ENCODE measurements at regions not wholly inside any gene's neighbourhood (a gene's known extent, or its start where the extent isn't known, plus 50 kb on each side); places are given as distances from the start of the nearest gene placed in this dataset.
"Not testable (repeated sequence)": the region's sequence is repeated elsewhere in the genome, so short reads cannot be mapped to it uniquely, and the experiment has no call there.

DNA sequence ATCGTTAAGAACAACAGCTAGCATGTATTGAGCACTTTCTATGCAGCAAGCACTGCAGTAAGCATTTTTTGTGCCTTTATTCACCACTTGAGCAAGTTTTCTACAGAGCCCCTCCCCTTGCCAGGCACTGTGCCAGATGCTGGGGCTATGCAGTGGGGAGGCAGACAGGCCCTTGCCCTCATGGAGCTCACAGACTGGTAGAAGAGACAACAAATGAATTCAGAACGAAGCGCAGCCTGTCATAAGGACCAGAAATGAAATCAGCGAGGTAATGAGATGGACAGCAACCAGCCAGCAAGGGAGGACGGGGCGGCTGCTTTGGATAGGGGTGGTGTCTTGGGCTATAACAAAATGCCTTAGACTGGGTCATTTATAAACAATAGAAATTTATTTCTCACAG, 68.8 kb downstream of the C9orf50 start:
- Histone ChIP-seq H3K9ac (ENCODE audit: low read depth in 2 of 2, low read length in 2 of 2) (no peak overlapping the region), H3K4me3 (no peak overlapping the region), H3K27ac (no peak overlapping the region), H3K27me3 (peaks cover 10% of the 10 kb centered on the region), H3K36me3 (no peaks in the 10 kb centered on the region), H3K4me1 (peaks cover 5% of the 10 kb centered on the region), H3K9me3 (no peaks in the 10 kb centered on the region)
- TF ChIP-seq, protein P1, sequence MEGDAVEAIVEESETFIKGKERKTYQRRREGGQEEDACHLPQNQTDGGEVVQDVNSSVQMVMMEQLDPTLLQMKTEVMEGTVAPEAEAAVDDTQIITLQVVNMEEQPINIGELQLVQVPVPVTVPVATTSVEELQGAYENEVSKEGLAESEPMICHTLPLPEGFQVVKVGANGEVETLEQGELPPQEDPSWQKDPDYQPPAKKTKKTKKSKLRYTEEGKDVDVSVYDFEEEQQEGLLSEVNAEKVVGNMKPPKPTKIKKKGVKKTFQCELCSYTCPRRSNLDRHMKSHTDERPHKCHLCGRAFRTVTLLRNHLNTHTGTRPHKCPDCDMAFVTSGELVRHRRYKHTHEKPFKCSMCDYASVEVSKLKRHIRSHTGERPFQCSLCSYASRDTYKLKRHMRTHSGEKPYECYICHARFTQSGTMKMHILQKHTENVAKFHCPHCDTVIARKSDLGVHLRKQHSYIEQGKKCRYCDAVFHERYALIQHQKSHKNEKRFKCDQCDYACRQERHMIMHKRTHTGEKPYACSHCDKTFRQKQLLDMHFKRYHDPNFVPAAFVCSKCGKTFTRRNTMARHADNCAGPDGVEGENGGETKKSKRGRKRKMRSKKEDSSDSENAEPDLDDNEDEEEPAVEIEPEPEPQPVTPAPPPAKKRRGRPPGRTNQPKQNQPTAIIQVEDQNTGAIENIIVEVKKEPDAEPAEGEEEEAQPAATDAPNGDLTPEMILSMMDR (IDR thresholded peaks at IDR 0.05), result no peak
- DNase-seq, result no peak
- intact Hi-C loops (cut with DNase I), result no loop called here

DNA sequence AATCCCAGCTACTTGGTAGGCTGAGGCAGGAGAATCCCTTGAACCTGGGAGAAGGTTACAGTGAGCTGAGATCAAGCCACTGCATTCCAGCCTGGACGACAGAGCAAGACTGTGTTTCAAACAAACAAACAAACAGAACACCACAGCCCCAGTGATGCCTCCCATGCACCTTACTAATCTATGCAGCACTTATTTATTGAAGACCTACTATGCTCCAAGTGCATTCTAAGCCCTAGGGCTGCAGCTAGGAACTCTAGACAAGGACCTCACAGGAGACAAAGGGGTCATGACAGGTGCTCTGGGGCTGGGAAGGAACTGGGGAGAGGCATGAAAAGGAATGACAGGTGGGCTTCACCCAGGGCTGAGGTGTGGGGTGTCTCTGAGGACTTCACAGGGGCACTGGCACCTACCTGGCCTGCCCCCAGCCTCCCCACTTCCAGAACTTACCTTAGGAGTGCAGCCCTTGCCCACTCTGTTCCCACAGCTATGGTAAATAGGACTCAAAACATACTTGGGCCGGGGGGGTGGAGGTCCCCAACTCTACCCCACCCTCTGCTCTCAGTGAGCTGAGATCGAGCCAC, 69.4 kb downstream of the C9orf50 start:
- no peak overlapping the region for H3K4me3 ChIP-seq
- no peak overlapping the region for H3K9ac ChIP-seq (ENCODE audit: low read depth in 2 of 2, low read length in 2 of 2)
- H3K9me3 ChIP-seq, result no peaks in the 10 kb centered on the region
- intact Hi-C loops (cut with DNase I), result no loop called here
- TF ChIP-seq, protein P1 (IDR thresholded peaks at IDR 0.05), result no peak
- H3K36me3 ChIP-seq, result no peaks in the 10 kb centered on the region
- no peak for DNase-seq
- no peak overlapping the region for H3K27ac ChIP-seq
- H3K4me1 ChIP-seq, result peaks cover 5% of the 10 kb centered on the region
- H3K27me3 ChIP-seq, result peaks cover 10% of the 10 kb centered on the region

DNA sequence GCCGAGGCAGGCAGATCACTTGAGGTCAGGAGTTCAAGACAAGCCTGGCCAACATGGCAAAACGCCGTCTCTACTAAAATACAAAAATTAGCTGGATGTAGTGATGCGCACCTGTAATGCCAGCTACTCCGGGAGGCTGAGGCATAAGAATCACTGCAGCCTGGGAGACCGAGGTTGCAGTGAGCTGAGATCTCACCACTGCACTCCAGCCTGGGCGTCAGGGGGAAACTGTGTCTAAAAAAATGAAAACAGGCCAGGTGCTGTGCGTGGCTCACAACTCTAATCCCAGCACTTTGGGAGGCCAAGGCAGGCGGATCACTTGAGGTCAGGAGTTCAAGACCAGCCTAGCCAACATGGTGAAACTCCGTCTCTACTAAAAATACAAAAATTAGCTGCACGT, 69.9 kb downstream of the C9orf50 start:
- H3K9me3 ChIP-seq; H3K4me3 ChIP-seq; H3K9ac ChIP-seq (ENCODE audit: low read depth in 2 of 2, low read length in 2 of 2); DNase-seq; intact Hi-C loops (cut with DNase I); H3K36me3 ChIP-seq; H3K27ac ChIP-seq; H3K4me1 ChIP-seq; H3K27me3 ChIP-seq: not testable (repeated sequence)

DNA sequence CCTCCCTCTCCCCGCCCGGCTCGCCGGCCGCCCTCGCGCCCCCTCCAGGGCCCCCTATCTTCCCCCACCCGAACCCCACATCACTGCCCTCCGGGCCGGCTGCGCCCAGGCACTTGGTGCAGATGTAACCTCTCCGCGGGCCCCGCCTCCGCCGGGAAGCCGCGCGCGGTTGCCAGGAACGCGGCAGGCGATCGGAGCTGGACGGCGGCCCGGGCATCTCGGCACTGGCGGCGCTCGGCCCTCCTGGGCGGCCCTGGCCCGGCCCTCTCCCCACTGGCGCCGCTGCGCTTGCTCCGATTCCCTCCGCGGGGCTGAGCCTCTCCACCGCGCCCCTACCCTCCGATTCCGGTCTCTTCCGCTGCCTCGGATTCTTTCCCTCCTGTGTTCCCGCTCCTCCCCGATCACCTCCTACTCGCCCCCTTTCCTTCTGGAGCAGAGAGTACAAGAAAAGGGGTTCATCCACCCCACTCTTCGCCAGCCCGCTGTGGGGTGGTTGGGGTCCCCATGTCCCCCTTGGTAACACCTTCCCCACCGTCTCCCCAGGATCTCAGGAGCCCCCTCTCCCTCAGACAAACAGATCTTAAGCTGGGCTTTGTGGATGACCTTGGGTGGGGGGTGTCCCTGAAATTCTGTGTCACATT, 70.6 kb downstream of the C9orf50 start:
- peak; percentile 65 for DNase-seq
- intact Hi-C loops (cut with DNase I), result no loop called here
- peak overlapping the region; percentile 26 for H3K4me3 ChIP-seq

DNA sequence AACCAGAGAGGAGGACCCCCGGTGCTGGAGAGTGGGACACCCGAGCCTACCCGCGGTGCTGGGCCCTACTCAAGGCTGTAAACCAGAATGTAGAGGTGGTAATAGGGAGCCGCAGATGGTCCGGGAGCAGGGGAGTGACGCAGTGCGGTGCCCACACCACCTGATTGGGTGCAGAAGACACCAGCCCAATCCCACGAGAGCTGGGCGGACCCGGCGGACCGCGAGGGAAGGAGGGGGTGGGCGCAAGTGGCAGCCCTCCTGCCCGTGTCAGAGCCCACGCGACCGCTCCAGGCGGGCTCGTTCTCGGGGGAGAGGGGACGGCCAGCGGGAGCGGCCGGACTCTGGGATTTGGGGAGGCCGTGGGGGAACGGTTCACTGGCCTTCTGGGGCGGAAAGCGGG, 71.2 kb downstream of the C9orf50 start:
- peaks cover 5% of the 10 kb centered on the region for H3K4me1 ChIP-seq
- peak overlapping the region; percentile 29 for H3K27ac ChIP-seq
- H3K4me3 ChIP-seq, result peak overlapping the region; percentile 26
- intact Hi-C loops (cut with DNase I), result no loop called here
- no peak for DNase-seq
- no peaks in the 10 kb centered on the region for H3K36me3 ChIP-seq
- H3K27me3 ChIP-seq, result peaks cover 10% of the 10 kb centered on the region
- H3K9ac ChIP-seq (ENCODE audit: low read depth in 2 of 2, low read length in 2 of 2), result peak overlapping the region in 1 of 2 donors; percentile 63
- H3K9me3 ChIP-seq, result no peaks in the 10 kb centered on the region
- TF ChIP-seq, protein P1 (IDR thresholded peaks at IDR 0.05), result no peak

More for the DNA sequence above, 70.6 kb downstream of the C9orf50 start:
- Histone ChIP-seq H3K4me1 (peaks cover 5% of the 10 kb centered on the region), H3K9ac (ENCODE audit: low read depth in 2 of 2, low read length in 2 of 2) (peak overlapping the region in 1 of 2 donors; percentile 63), H3K36me3 (no peaks in the 10 kb centered on the region), H3K27me3 (peaks cover 10% of the 10 kb centered on the region), H3K9me3 (no peaks in the 10 kb centered on the region), H3K27ac (peak overlapping the region; percentile 29)
- TF ChIP-seq, protein P1 (IDR thresholded peaks at IDR 0.05), result no peak

DNA sequence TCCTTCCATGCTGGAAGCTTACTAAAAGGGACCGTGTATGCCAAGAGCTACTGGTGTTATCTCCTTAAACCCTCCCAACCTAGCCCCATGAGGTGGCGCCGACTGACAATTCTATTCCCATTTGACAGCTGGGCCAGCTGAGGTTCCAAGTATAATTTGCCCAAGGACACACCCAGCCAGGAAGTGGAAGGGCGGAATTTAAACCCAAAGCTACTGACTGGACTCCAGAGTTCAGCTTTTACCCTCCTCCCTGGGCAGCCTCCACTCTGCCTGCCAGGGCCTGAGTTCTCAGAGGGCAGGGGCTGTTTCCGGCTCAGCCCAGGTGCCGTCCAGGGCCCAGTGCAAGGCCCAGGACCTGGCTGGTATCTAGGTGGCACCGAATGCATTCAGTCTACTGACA, 71.8 kb downstream of the C9orf50 start:
- Histone ChIP-seq H3K27ac (peak overlapping the region; percentile 29), H3K4me1 (peaks cover 5% of the 10 kb centered on the region), H3K27me3 (peaks cover 10% of the 10 kb centered on the region), H3K4me3 (no peak overlapping the region), H3K9ac (ENCODE audit: low read depth in 2 of 2, low read length in 2 of 2) (peak overlapping the region in 1 of 2 donors; percentile 63), H3K9me3 (no peaks in the 10 kb centered on the region), H3K36me3 (no peaks in the 10 kb centered on the region)
- TF ChIP-seq, protein P1 (IDR thresholded peaks at IDR 0.05), result no peak
- no peak for DNase-seq
- intact Hi-C loops (cut with DNase I), result no loop called here

Measured in colonic mucosa (tissue), 4 donors.